ENCODE measurements at regions not wholly inside any gene's neighbourhood (a gene's known extent, or its start where the extent isn't known, plus 50 kb on each side); places are given as distances from the start of the nearest gene placed in this dataset.

GRCh38 chr4:64756016-64756415 is 346.8 kb upstream of the TECRL start:
- ChIA-PET CTCF (no interaction called here), POLR2A (no interaction called here)
- no peak for ATAC-seq
- no peak for TF ChIP-seq USF1 (CRISPR knock-in tag; IDR thresholded peaks at IDR 0.05)
- no peak for TF ChIP-seq SMAD4 (CRISPR knock-in tag; IDR thresholded peaks at IDR 0.05)
- no peak for TF ChIP-seq ZNF219 (CRISPR knock-in tag; IDR thresholded peaks at IDR 0.05; ENCODE audit: borderline replicate concordance)
- TF ChIP-seq NFYB (CRISPR knock-in tag; conservative IDR thresholded peaks at IDR 0.05; ENCODE audit: low read depth) = no peak
- no peak for TF ChIP-seq E2F1 (CRISPR knock-in tag; IDR thresholded peaks at IDR 0.05)
- no peak for TF ChIP-seq GTF2I (CRISPR knock-in tag; conservative IDR thresholded peaks at IDR 0.05)
- no peak for TF ChIP-seq JAZF1 (CRISPR knock-in tag; IDR thresholded peaks at IDR 0.05)
- TF ChIP-seq E2F4 (CRISPR knock-in tag; IDR thresholded peaks at IDR 0.05; ENCODE audit: borderline replicate concordance, low read depth) = no peak
- no peak for TF ChIP-seq AR (CRISPR knock-in tag; IDR thresholded peaks at IDR 0.05)
- Mint-ChIP-seq H3K9me3 (peaks cover 76% of the 10 kb centered on the region), H3K36me3 (peaks cover 73% of the 10 kb centered on the region), H3K27me3 (ENCODE audit: low read depth) (peaks cover 6% of the 10 kb centered on the region), H3K4me3 (no peak overlapping the region), H3K4me1 (0 out of 2 replicates have a peak, but pooled peaks cover 4% of the 10 kb centered on the region), H3K27ac (no peak overlapping the region)
- no peak for DNase-seq (ENCODE audit: low spot score)

- H3K9me3 Mint-ChIP-seq = peaks cover 42% of the 10 kb centered on the region
- no peaks in the 10 kb centered on the region; the same call in 1 of the 2 replicates for H3K27me3 Mint-ChIP-seq (ENCODE audit: low read depth)
- ChIA-PET CTCF (no interaction called here), POLR2A (no interaction called here)
- H3K4me1 Mint-ChIP-seq = 0 out of 2 replicates have a peak, but pooled peaks cover 2% of the 10 kb centered on the region
- ATAC-seq = no peak
- peaks cover 43% of the 10 kb centered on the region for H3K36me3 Mint-ChIP-seq
- no peak overlapping the region for H3K4me3 Mint-ChIP-seq
- no peak for DNase-seq (ENCODE audit: low spot score)
- H3K27ac Mint-ChIP-seq = no peak overlapping the region
- no peak for TF ChIP-seq ZBTB21 (CRISPR knock-in tag; IDR thresholded peaks at IDR 0.05; ENCODE audit: borderline replicate concordance)
- TF ChIP-seq ZNF512 (CRISPR knock-in tag; IDR thresholded peaks at IDR 0.05; ENCODE audit: borderline replicate concordance) = no peak
- no peak for TF ChIP-seq NFATC4 (CRISPR knock-in tag; IDR thresholded peaks at IDR 0.05)
- TF ChIP-seq KAT7 (CRISPR knock-in tag; IDR thresholded peaks at IDR 0.05; ENCODE audit: borderline replicate concordance) = no peak
- no peak for TF ChIP-seq RELA (CRISPR knock-in tag; IDR thresholded peaks at IDR 0.05; ENCODE audit: borderline replicate concordance)
- TF ChIP-seq NR1H2 (CRISPR knock-in tag; IDR thresholded peaks at IDR 0.05) = no peak
- no peak for TF ChIP-seq ZNF281 (CRISPR knock-in tag; IDR thresholded peaks at IDR 0.05)
- TF ChIP-seq ETV6 (CRISPR knock-in tag; IDR thresholded peaks at IDR 0.05) = no peak
- no peak for TF ChIP-seq FOXK1 (CRISPR knock-in tag; IDR thresholded peaks at IDR 0.05)
- TF ChIP-seq ZNF396 (CRISPR knock-in tag; IDR thresholded peaks at IDR 0.05; ENCODE audit: borderline replicate concordance) = no peak
- TF ChIP-seq PRDM15 (CRISPR knock-in tag; IDR thresholded peaks at IDR 0.05) = no peak
Observed at GRCh38 chr4:64747919-64748715, 338.9 kb upstream of the TECRL start.
